SK-N-SH (cell line): ENCODE measurements at regions not wholly inside any gene's neighbourhood (a gene's known extent, or its start where the extent isn't known, plus 50 kb on each side); places are given as distances from the start of the nearest gene placed in this dataset.

Source experiments
- CTCF ChIA-PET: fragments of 300-600, 350-600 bp; formaldehyde crosslinking; extraction: SDS; loops from one replicate; lab custom pipeline; 2021; lab: Yijun Ruan, JAX
- POLR2A ChIA-PET: fragments of 350-600 bp; sonication (Branson Sonifier 250); formaldehyde crosslinking; extraction: SDS; loops from one replicate; lab custom pipeline; 2020; ENCODE audit warnings: antibody characterized with exemption, inconsistent platforms; lab: Yijun Ruan, JAX
- DNase-seq: peaks from one replicate; pipeline ENCODE4 v3.0.0; 2012
- H2AFZ ChIP-seq: fragments of 200-600 bp; sonication (generic); 2 replicates; pipeline ENCODE4 v1.8.1; 2016; ENCODE audit warnings: antibody characterized with exemption, mild to moderate bottlenecking, low read depth
- H3F3A ChIP-seq: fragments of 200-600 bp; sonication (generic); replicated peaks from 2 replicates; pipeline ENCODE3; 2016; ENCODE audit warnings: antibody characterized with exemption, mild to moderate bottlenecking; ENCODE audit not compliant: insufficient read depth
- H3K27ac ChIP-seq, 2 experiments: fragments of 200-500 bp in 1 of 2; fragments of 200-600 bp in 1 of 2; sonication (Bioruptor generic) in 1 of 2; sonication (generic), shearing (Covaris generic) in 1 of 2; 2 replicates each; pipeline versions ENCODE4 v1.5.1 to v1.6.1; 2014 to 2016; ENCODE audit warnings: low read depth in 2 of 2, inconsistent platforms in 1 of 2, low read length in 1 of 2, mild to moderate bottlenecking in 1 of 2, mixed read lengths in 1 of 2
- H3K27me3 ChIP-seq: fragments of 200-600 bp; sonication (generic), shearing (Covaris generic); 2 replicates; pipeline ENCODE4 v1.6.1; 2016; ENCODE audit warnings: mixed run types; ENCODE audit not compliant: insufficient read depth
- H3K36me3 ChIP-seq, 2 experiments: fragments of 200-500 bp in 1 of 2; fragments of 200-600 bp in 1 of 2; sonication (Bioruptor generic) in 1 of 2; sonication (generic) in 1 of 2; replicated peaks in 1 of 2; 2 replicates each; pipeline versions ENCODE3 to v1.5.1; 2014 to 2016; ENCODE audit warnings: low read length in 1 of 2, mild to moderate bottlenecking in 1 of 2; ENCODE audit not compliant: insufficient read depth in 2 of 2, control insufficient read depth in 1 of 2
- H3K4me1 ChIP-seq, 2 experiments: fragments of 200-500 bp in 1 of 2; fragments of 200-600 bp in 1 of 2; sonication (Bioruptor generic) in 1 of 2; sonication (generic), shearing (Covaris generic) in 1 of 2; 2 replicates each; pipeline versions ENCODE4 v1.5.1 to v1.6.1; 2014 to 2016; ENCODE audit warnings: low read depth in 1 of 2, low read length in 1 of 2, mixed run types in 1 of 2; ENCODE audit not compliant: insufficient read depth in 2 of 2, control insufficient read depth in 1 of 2
- H3K4me2 ChIP-seq: fragments of 200-600 bp; sonication (generic), shearing (Covaris generic); 2 replicates; pipeline ENCODE4 v1.6.1; 2017; ENCODE audit warnings: mixed run types
- H3K4me3 ChIP-seq, 2 experiments: fragments of 200-500 bp in 1 of 2; fragments of 200-600 bp in 1 of 2; sonication (Bioruptor generic) in 1 of 2; sonication (generic), shearing (Covaris generic) in 1 of 2; 2 replicates each; pipeline versions ENCODE4 v1.5.1 to v1.8.1; 2014 to 2016; ENCODE audit warnings: low read depth in 2 of 2, inconsistent platforms in 1 of 2, low read length in 1 of 2, mild to moderate bottlenecking in 1 of 2, mixed read lengths in 1 of 2, moderate library complexity in 1 of 2
- H3K79me2 ChIP-seq: fragments of 200-600 bp; sonication (generic); 2 replicates; pipeline ENCODE4 v1.8.1; 2017; ENCODE audit warnings: mild to moderate bottlenecking; ENCODE audit not compliant: insufficient read depth
- H3K9ac ChIP-seq: fragments of 200-600 bp; sonication (generic); 2 replicates; pipeline ENCODE4 v1.6.1; 2017; ENCODE audit warnings: mixed run types
- H3K9me2 ChIP-seq: fragments of 200-600 bp; sonication (generic); 2 replicates; pipeline ENCODE4 v1.6.1; 2017; ENCODE audit warnings: mixed run types
- H3K9me3 ChIP-seq: fragments of 200-600 bp; sonication (generic); 2 replicates; pipeline ENCODE4 v1.6.1; 2017; ENCODE audit warnings: mixed run types, mild to moderate bottlenecking, moderate library complexity
- H4K20me1 ChIP-seq: fragments of 200-600 bp; sonication (generic); 2 replicates; pipeline ENCODE4 v1.6.1; 2017; ENCODE audit warnings: mild to moderate bottlenecking, mixed run types; ENCODE audit not compliant: insufficient read depth
- CHD2 ChIP-seq: fragments of 150-350 bp; IDR thresholded peaks from 2 replicates; pipeline ENCODE4 v1.6.1; 2018; ENCODE audit warnings: low read length; ENCODE audit not compliant: partially characterized antibody
- CTCF ChIP-seq: fragments of 200-600 bp; sonication (generic); IDR thresholded peaks from 2 replicates; pipeline ENCODE4 v1.6.1; 2017; ENCODE audit warnings: antibody characterized with exemption, mild to moderate bottlenecking, moderate library complexity
- EZH2phosphoT487 ChIP-seq: fragments of 200-600 bp; sonication (generic); IDR thresholded peaks from 2 replicates; pipeline ENCODE4 v1.6.1; 2017; ENCODE audit warnings: low read depth, mixed run types, mild to moderate bottlenecking, antibody characterized with exemption, moderate library complexity, borderline replicate concordance
- FOSL2 ChIP-seq: IDR thresholded peaks from 2 replicates; pipeline ENCODE4 v1.4.0; 2012; ENCODE audit warnings: low read depth, mild to moderate bottlenecking, moderate library complexity, borderline replicate concordance
- FOXJ3 ChIP-seq: sonication (generic); formaldehyde crosslinking; IDR thresholded peaks from 2 replicates; pipeline ENCODE4 v1.5.1; 2020; ENCODE audit warnings: mild to moderate bottlenecking, missing genetic modification reagents
- GATA2 ChIP-seq: sonication (generic); formaldehyde crosslinking; IDR thresholded peaks from 2 replicates; pipeline ENCODE4 v1.5.0; 2020; ENCODE audit warnings: mild to moderate bottlenecking, missing genetic modification reagents
- MAX ChIP-seq: IDR thresholded peaks from 2 replicates; pipeline ENCODE4 v1.4.0; 2012; ENCODE audit warnings: low read depth
- NFIC ChIP-seq: IDR thresholded peaks from 2 replicates; pipeline ENCODE4 v1.4.0; 2012; ENCODE audit warnings: borderline replicate concordance
- NRF1 ChIP-seq: IDR thresholded peaks from 2 replicates; pipeline ENCODE4 v1.6.1; 2012; ENCODE audit warnings: low read depth, mild to moderate bottlenecking, low read length
- PBX3 ChIP-seq: IDR thresholded peaks from 2 replicates; pipeline ENCODE4; 2012
- POLR2AphosphoS5 ChIP-seq: IDR thresholded peaks from 2 replicates; pipeline ENCODE4 v1.6.1; 2012; ENCODE audit warnings: low read depth, low read length
- RAD21 ChIP-seq: IDR thresholded peaks from 2 replicates; pipeline ENCODE4 v1.6.1; 2012; ENCODE audit warnings: mild to moderate bottlenecking, low read length
- RXRA ChIP-seq: IDR thresholded peaks from 2 replicates; pipeline ENCODE4 v1.4.0; 2012; ENCODE audit warnings: low read depth, mild to moderate bottlenecking, borderline replicate concordance
- SIN3A ChIP-seq: IDR thresholded peaks from 2 replicates; pipeline ENCODE4 v1.6.1; 2012; ENCODE audit warnings: low read depth, mild to moderate bottlenecking, low read length, moderate library complexity, borderline replicate concordance
- USF1 ChIP-seq: IDR thresholded peaks from 2 replicates; pipeline ENCODE4 v1.4.0; 2012; ENCODE audit warnings: low read depth, borderline replicate concordance
- ZBTB33 ChIP-seq: IDR thresholded peaks from 2 replicates; pipeline ENCODE4 v1.4.0; 2012; ENCODE audit warnings: low read depth, borderline replicate concordance

- no peak for TF ChIP-seq USF1
- no peak for TF ChIP-seq NRF1
- no peak for TF ChIP-seq MAX
- TF ChIP-seq SIN3A, result no peak
- TF ChIP-seq CHD2, result no peak
- no peak for TF ChIP-seq FOXJ3
- TF ChIP-seq CTCF, result no peak
- TF ChIP-seq ZBTB33, result no peak
- TF ChIP-seq GATA2 (CRISPR knock-in tag), result no peak
- TF ChIP-seq RAD21, result no peak
- no peak for TF ChIP-seq RXRA
- no peak for TF ChIP-seq EZH2phosphoT487
- no peak for TF ChIP-seq POLR2AphosphoS5
- no peak for TF ChIP-seq PBX3
- no peak for TF ChIP-seq NFIC
- TF ChIP-seq FOSL2, result no peak
- TF ChIP-seq, all 33 proteins: peak for 0
- Histone ChIP-seq H3F3A (no peaks in the 10 kb centered on the region), H3K27ac (no peak overlapping the region), H3K4me3 (no peak overlapping the region), H4K20me1 (no peaks in the 10 kb centered on the region), H2AFZ (no peak overlapping the region), H3K4me2 (no peak overlapping the region), H3K4me1 (no peaks in the 10 kb centered on the region), H3K36me3 (no peaks in the 10 kb centered on the region), H3K27me3 (no peaks in the 10 kb centered on the region), H3K79me2 (no peaks in the 10 kb centered on the region), H3K9ac (no peak overlapping the region), H3K9me3 (no peaks in the 10 kb centered on the region), H3K9me2 (no peaks in the 10 kb centered on the region)
- POLR2A ChIA-PET, result no interaction called here
- CTCF ChIA-PET, result no interaction called here
- no peak for DNase-seq
These were observed 66.0 kb upstream of the C12orf71 start for GRCh38 chr12:27148373-27148772.
